ENCODE measurements at regions not wholly inside any gene's neighbourhood (a gene's known extent, or its start where the extent isn't known, plus 50 kb on each side); places are given as distances from the start of the nearest gene placed in this dataset.

DNA sequence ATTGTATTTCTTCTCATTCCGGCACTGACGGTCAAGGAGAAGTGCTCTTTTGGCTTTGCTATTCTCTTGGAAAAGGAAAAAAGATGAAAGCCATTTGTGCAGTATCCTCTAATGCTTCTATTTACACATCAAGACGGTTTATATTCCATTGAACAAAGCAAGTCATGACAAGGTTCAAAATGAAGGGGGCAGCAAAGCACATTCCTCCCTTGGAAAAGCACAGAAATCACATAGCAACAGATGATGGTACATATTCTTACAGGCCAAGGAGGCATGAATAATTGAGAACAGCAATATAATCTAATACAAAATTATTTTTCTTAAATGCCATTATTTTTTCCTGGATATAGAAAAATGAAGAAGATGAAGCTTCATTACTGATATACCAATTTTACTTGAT is 508.2 kb upstream of the JAG1 start:
- TF ChIP-seq, protein P1, sequence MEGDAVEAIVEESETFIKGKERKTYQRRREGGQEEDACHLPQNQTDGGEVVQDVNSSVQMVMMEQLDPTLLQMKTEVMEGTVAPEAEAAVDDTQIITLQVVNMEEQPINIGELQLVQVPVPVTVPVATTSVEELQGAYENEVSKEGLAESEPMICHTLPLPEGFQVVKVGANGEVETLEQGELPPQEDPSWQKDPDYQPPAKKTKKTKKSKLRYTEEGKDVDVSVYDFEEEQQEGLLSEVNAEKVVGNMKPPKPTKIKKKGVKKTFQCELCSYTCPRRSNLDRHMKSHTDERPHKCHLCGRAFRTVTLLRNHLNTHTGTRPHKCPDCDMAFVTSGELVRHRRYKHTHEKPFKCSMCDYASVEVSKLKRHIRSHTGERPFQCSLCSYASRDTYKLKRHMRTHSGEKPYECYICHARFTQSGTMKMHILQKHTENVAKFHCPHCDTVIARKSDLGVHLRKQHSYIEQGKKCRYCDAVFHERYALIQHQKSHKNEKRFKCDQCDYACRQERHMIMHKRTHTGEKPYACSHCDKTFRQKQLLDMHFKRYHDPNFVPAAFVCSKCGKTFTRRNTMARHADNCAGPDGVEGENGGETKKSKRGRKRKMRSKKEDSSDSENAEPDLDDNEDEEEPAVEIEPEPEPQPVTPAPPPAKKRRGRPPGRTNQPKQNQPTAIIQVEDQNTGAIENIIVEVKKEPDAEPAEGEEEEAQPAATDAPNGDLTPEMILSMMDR (IDR thresholded peaks at IDR 0.05), result no peak
- no peak for TF ChIP-seq POLR2A (IDR thresholded peaks at IDR 0.05)
- no peak for TF ChIP-seq POLR2AphosphoS5 (IDR thresholded peaks at IDR 0.05)

Data from sigmoid colon (tissue), 4 donors.